ENCODE measurements at regions not wholly inside any gene's neighbourhood (a gene's known extent, or its start where the extent isn't known, plus 50 kb on each side); places are given as distances from the start of the nearest gene placed in this dataset.

DNA sequence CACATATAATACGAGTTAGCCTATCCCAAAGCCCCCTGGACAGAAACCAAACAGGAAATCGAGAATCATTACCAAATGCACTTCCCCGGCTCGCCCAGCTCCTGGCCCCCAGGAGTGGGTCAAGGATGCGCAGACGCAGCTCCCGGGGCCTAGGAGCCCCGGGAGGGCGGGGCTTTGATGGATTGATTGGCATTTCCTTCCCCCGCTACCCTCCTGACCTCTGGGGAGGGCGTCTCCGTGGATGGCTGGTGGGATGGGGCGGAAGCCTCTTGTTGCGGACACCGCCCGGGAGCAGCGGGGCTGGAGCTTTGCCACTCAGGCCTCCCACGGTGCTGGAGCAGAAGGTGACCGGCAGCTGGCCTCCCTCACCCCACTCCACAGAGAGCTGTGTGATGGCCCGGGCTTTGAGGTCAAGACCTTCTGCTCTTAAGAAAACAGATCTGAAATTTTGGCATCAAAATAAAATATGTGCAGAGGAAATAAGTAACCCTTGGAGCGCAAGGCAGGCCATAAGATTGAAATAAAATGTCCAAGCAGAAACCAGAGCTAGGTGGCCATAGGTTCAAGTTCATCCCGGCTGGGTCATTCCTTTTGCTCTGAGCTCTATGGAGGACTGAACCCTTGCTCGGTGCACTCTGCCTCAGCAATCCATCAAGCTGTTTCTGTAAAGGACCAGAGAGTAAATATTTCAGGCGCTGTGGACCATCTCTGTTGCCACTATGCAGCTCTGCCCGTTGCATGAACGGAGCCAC is 262.3 kb downstream of the SOX9 start:
- TF ChIP-seq, protein P1, sequence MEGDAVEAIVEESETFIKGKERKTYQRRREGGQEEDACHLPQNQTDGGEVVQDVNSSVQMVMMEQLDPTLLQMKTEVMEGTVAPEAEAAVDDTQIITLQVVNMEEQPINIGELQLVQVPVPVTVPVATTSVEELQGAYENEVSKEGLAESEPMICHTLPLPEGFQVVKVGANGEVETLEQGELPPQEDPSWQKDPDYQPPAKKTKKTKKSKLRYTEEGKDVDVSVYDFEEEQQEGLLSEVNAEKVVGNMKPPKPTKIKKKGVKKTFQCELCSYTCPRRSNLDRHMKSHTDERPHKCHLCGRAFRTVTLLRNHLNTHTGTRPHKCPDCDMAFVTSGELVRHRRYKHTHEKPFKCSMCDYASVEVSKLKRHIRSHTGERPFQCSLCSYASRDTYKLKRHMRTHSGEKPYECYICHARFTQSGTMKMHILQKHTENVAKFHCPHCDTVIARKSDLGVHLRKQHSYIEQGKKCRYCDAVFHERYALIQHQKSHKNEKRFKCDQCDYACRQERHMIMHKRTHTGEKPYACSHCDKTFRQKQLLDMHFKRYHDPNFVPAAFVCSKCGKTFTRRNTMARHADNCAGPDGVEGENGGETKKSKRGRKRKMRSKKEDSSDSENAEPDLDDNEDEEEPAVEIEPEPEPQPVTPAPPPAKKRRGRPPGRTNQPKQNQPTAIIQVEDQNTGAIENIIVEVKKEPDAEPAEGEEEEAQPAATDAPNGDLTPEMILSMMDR (IDR thresholded peaks at IDR 0.05): no peak
- no peak for TF ChIP-seq POLR2A (IDR thresholded peaks at IDR 0.05)
